ENCODE measurements at regions not wholly inside any gene's neighbourhood (a gene's known extent, or its start where the extent isn't known, plus 50 kb on each side); places are given as distances from the start of the nearest gene placed in this dataset.
"Not testable (repeated sequence)": the region's sequence is repeated elsewhere in the genome, so short reads cannot be mapped to it uniquely, and the experiment has no call there.

DNA sequence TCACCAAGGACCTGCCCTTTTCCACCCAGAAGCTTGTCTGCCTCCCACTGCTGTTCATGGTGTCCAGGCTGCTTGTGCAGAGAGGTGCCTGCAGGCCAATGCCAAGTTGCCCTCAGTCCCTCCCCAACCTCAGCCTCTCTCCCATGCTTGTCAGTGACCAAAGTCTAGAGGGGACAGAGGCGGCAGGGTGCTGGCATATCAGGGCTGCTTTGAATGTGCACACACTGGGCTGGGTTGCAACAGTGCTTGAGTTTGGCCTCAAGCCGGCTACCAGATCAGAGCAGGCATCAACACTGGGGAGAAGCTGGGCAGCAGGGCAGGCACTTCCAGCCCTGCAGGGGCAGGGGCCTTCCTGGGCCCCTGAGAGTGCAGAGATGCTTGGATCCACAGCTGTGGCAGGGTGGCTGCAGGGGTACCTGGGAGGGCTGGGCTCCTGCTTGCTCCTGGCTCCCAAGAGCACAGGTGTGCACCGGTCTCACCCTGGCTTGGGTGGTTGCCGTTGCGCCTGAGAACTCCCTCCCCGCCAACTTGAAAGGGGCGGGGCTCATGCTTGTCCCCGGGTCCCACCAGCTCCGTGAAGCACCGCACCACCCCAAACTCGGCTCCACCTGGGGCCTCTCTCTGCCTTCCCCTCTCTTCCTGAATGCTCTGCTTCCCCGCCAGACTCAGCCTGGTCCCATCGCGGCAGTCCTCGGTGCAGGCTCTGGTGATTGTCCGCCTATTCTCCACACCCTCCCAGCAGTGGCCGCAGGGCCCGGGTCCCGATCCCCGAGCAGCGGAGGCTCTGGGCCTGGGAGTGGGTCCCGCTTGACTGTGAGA, 1681.9 kb upstream of the ADGRL3 start:
- Histone ChIP-seq H3K27ac (ENCODE audit: low read depth in 2 of 2, low read length in 2 of 2) (no peak overlapping the region), H3K27me3 (ENCODE audit: control insufficient read depth in 2 of 2, insufficient read depth in 2 of 2, low read length in 2 of 2) (no peaks in the 10 kb centered on the region), H3K4me3 (ENCODE audit: low read length in 2 of 2) (no peak overlapping the region)

GRCh38 chr4:59525885-59526284, 1674.2 kb upstream of the ADGRL3 start:
- Histone ChIP-seq H3K27me3 (ENCODE audit: control insufficient read depth in 2 of 2, insufficient read depth in 2 of 2, low read length in 2 of 2) (no peaks in the 10 kb centered on the region), H3K9ac (ENCODE audit: low read depth in 1 of 2, low read length in 2 of 2) (no peak overlapping the region), H3K27ac (ENCODE audit: low read depth in 2 of 2, low read length in 2 of 2) (no peak overlapping the region), H3K36me3 (ENCODE audit: control insufficient read depth in 2 of 2, insufficient read depth in 2 of 2, low read length in 2 of 2) (no peaks in the 10 kb centered on the region), H3K9me3 (ENCODE audit: control insufficient read depth in 2 of 2, low read length in 2 of 2) (no peaks in the 10 kb centered on the region), H3K4me3 (ENCODE audit: low read length in 2 of 2) (no peak overlapping the region), H3K4me1 (ENCODE audit: control insufficient read depth in 2 of 2, insufficient read depth in 2 of 2, low read length in 2 of 2) (no peaks in the 10 kb centered on the region)

More for the DNA sequence above, 1681.9 kb upstream of the ADGRL3 start:
- Histone ChIP-seq H3K4me1 (ENCODE audit: control insufficient read depth in 2 of 2, insufficient read depth in 2 of 2, low read length in 2 of 2) (no peaks in the 10 kb centered on the region), H3K9ac (ENCODE audit: low read depth in 1 of 2, low read length in 2 of 2) (no peak overlapping the region), H3K9me3 (ENCODE audit: control insufficient read depth in 2 of 2, low read length in 2 of 2) (no peaks in the 10 kb centered on the region), H3K36me3 (ENCODE audit: control insufficient read depth in 2 of 2, insufficient read depth in 2 of 2, low read length in 2 of 2) (no peaks in the 10 kb centered on the region)

DNA sequence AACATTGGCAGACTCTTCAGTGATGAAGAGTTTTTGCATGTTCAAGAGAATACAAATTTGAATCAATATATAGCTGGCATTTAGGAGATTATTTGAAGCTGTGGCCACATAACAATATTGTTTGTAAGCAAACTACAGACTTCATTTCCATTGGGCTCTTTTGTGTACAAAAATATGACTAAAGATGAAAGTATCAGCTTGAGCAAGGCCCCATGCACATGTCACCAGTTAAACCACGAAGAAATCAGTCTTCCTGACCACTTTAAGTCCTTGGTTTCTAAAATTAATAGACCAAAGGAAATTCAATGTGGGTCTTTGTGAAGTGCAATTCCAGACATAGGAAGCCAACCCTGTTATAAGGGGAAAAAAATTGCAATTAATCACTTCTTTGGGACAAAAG, 1664.6 kb upstream of the ADGRL3 start:
- Histone ChIP-seq H3K9me3 (ENCODE audit: control insufficient read depth in 2 of 2, low read length in 2 of 2) (no peaks in the 10 kb centered on the region), H3K4me1 (ENCODE audit: control insufficient read depth in 2 of 2, insufficient read depth in 2 of 2, low read length in 2 of 2) (no peaks in the 10 kb centered on the region), H3K4me3 (ENCODE audit: low read length in 2 of 2) (no peak overlapping the region), H3K27me3 (ENCODE audit: control insufficient read depth in 2 of 2, insufficient read depth in 2 of 2, low read length in 2 of 2) (no peaks in the 10 kb centered on the region), H3K9ac (ENCODE audit: low read depth in 1 of 2, low read length in 2 of 2) (no peak overlapping the region), H3K36me3 (ENCODE audit: control insufficient read depth in 2 of 2, insufficient read depth in 2 of 2, low read length in 2 of 2) (no peaks in the 10 kb centered on the region), H3K27ac (ENCODE audit: low read depth in 2 of 2, low read length in 2 of 2) (no peak overlapping the region)

DNA sequence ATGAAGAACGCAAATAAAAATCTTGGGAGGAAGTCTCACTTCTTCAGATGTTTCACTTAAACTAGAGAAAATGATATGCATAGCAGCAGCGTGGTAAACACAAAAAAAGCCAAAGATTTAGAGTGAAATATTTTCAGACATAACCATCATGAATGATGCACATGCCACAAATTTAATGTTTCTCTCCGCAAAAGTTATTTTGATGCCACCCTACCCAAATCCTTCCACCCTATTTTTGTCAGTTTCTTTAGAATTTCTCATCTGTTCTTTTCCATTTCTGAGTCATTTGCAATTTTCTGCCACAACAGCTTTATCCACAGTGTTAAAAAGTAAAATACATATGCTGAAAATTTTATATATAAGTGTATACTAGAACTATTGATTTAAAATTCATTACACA, 1663.7 kb upstream of the ADGRL3 start:
- Histone ChIP-seq H3K36me3 (ENCODE audit: control insufficient read depth in 2 of 2, insufficient read depth in 2 of 2, low read length in 2 of 2) (no peaks in the 10 kb centered on the region), H3K27ac (ENCODE audit: low read depth in 2 of 2, low read length in 2 of 2) (no peak overlapping the region), H3K27me3 (ENCODE audit: control insufficient read depth in 2 of 2, insufficient read depth in 2 of 2, low read length in 2 of 2) (no peaks in the 10 kb centered on the region)

GRCh38 chr4:59537246-59537886, 1662.8 kb upstream of the ADGRL3 start:
- Histone ChIP-seq H3K9me3 (ENCODE audit: control insufficient read depth in 2 of 2, low read length in 2 of 2) (no peaks in the 10 kb centered on the region), H3K27me3 (ENCODE audit: control insufficient read depth in 2 of 2, insufficient read depth in 2 of 2, low read length in 2 of 2) (no peaks in the 10 kb centered on the region)

More for the DNA sequence above, 1663.7 kb upstream of the ADGRL3 start:
- Histone ChIP-seq H3K4me1 (ENCODE audit: control insufficient read depth in 2 of 2, insufficient read depth in 2 of 2, low read length in 2 of 2) (no peaks in the 10 kb centered on the region), H3K9me3 (ENCODE audit: control insufficient read depth in 2 of 2, low read length in 2 of 2) (no peaks in the 10 kb centered on the region), H3K9ac (ENCODE audit: low read depth in 1 of 2, low read length in 2 of 2) (no peak overlapping the region), H3K4me3 (ENCODE audit: low read length in 2 of 2) (no peak overlapping the region)

DNA sequence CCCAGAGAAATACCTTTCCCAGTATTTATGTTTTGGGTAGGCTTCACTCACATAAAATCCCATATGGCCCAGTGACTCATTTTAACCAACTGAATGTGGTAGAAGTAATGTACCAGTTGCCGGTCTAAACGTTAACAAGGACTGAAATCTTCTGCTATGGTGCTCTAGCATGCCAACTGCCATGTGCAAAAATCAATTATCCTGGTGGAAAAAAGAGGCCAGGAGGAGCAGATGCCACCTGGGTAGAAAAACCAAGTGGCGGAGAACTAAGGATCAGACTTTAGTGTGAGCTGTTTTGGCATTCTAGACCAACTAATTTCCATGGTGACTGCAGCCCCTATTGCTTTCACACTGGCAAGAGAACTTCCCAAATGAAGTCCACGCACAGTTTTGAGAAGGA, 1660.7 kb upstream of the ADGRL3 start:
- Histone ChIP-seq H3K9ac (ENCODE audit: low read depth in 1 of 2, low read length in 2 of 2) (no peak overlapping the region), H3K27me3 (ENCODE audit: control insufficient read depth in 2 of 2, insufficient read depth in 2 of 2, low read length in 2 of 2) (no peaks in the 10 kb centered on the region)

More at GRCh38 chr4:59537246-59537886, 1662.8 kb upstream of the ADGRL3 start:
- no peak overlapping the region for H3K4me3 ChIP-seq (ENCODE audit: low read length in 2 of 2)
- no peaks in the 10 kb centered on the region for H3K4me1 ChIP-seq (ENCODE audit: control insufficient read depth in 2 of 2, insufficient read depth in 2 of 2, low read length in 2 of 2)
- no peaks in the 10 kb centered on the region for H3K36me3 ChIP-seq (ENCODE audit: control insufficient read depth in 2 of 2, insufficient read depth in 2 of 2, low read length in 2 of 2)
- no peak overlapping the region for H3K27ac ChIP-seq (ENCODE audit: low read depth in 2 of 2, low read length in 2 of 2)
- no peak overlapping the region for H3K9ac ChIP-seq (ENCODE audit: low read depth in 1 of 2, low read length in 2 of 2)

DNA sequence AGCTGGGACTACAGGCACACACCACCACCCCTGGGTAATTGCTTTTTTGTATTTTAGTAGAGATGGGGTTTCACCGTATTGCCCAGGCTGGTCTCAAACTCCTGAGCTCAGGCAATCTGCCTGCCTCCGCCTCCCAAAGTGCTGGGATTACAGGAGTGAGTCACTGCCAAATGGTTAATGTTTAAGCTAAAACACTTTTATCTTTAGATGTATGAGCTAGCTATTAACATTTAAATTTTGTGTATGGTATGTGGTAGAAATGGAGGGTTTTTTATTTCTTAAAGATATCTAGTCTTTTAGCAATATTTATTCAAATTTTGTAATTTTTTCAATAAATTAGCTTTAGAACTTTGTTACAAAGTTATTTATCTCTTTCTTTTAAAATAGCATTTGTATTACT, 1659.8 kb upstream of the ADGRL3 start:
- Histone ChIP-seq H3K27me3 (ENCODE audit: control insufficient read depth in 2 of 2, insufficient read depth in 2 of 2, low read length in 2 of 2) (no peaks in the 10 kb centered on the region), H3K9me3 (ENCODE audit: control insufficient read depth in 2 of 2, low read length in 2 of 2) (no peaks in the 10 kb centered on the region), H3K27ac (ENCODE audit: low read depth in 2 of 2, low read length in 2 of 2) (no peak overlapping the region), H3K4me3 (ENCODE audit: low read length in 2 of 2) (no peak overlapping the region), H3K4me1 (ENCODE audit: control insufficient read depth in 2 of 2, insufficient read depth in 2 of 2, low read length in 2 of 2) (no peaks in the 10 kb centered on the region), H3K9ac (ENCODE audit: low read depth in 1 of 2, low read length in 2 of 2) (no peak overlapping the region), H3K36me3 (ENCODE audit: control insufficient read depth in 2 of 2, insufficient read depth in 2 of 2, low read length in 2 of 2) (no peaks in the 10 kb centered on the region)

More for the DNA sequence above, 1660.7 kb upstream of the ADGRL3 start:
- no peak overlapping the region for H3K4me3 ChIP-seq (ENCODE audit: low read length in 2 of 2)
- no peaks in the 10 kb centered on the region for H3K9me3 ChIP-seq (ENCODE audit: control insufficient read depth in 2 of 2, low read length in 2 of 2)
- H3K27ac ChIP-seq (ENCODE audit: low read depth in 2 of 2, low read length in 2 of 2): no peak overlapping the region
- no peaks in the 10 kb centered on the region for H3K4me1 ChIP-seq (ENCODE audit: control insufficient read depth in 2 of 2, insufficient read depth in 2 of 2, low read length in 2 of 2)
- no peaks in the 10 kb centered on the region for H3K36me3 ChIP-seq (ENCODE audit: control insufficient read depth in 2 of 2, insufficient read depth in 2 of 2, low read length in 2 of 2)

GRCh38 chr4:59553063-59553720, 1646.9 kb upstream of the ADGRL3 start:
- Histone ChIP-seq H3K27me3 (ENCODE audit: control insufficient read depth in 2 of 2, insufficient read depth in 2 of 2, low read length in 2 of 2) (no peaks in the 10 kb centered on the region), H3K4me3 (ENCODE audit: low read length in 2 of 2) (peak overlapping the region in 1 of 2 donors; percentile 30), H3K27ac (ENCODE audit: low read depth in 2 of 2, low read length in 2 of 2) (no peak overlapping the region), H3K9ac (ENCODE audit: low read depth in 1 of 2, low read length in 2 of 2) (no peak overlapping the region), H3K36me3 (ENCODE audit: control insufficient read depth in 2 of 2, insufficient read depth in 2 of 2, low read length in 2 of 2) (no peaks in the 10 kb centered on the region), H3K4me1 (ENCODE audit: control insufficient read depth in 2 of 2, insufficient read depth in 2 of 2, low read length in 2 of 2) (no peaks in the 10 kb centered on the region), H3K9me3 (ENCODE audit: control insufficient read depth in 2 of 2, low read length in 2 of 2) (no peaks in the 10 kb centered on the region)

DNA sequence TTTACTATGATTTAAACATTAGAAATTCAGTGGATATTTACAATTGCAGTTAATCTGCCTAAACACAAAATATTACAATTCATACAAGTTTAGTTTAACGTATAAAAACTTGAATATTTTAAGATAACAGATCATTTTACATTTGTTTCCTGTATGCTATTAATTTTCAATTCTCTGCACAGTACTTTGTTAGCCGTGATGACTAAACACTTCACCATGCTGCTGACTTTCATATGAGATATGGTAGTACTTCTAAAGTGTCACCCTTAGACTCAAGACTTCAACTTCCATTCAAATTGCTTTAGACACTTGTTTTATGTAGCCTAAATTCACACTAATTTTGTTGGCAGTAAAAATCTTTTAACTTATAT, 1646.4 kb upstream of the ADGRL3 start:
- Histone ChIP-seq H3K27ac (ENCODE audit: low read depth in 2 of 2, low read length in 2 of 2) (no peak overlapping the region), H3K4me1 (ENCODE audit: control insufficient read depth in 2 of 2, insufficient read depth in 2 of 2, low read length in 2 of 2) (no peaks in the 10 kb centered on the region)

GRCh38 chr4:59556191-59556590, 1643.9 kb upstream of the ADGRL3 start:
- H3K4me3 ChIP-seq (ENCODE audit: low read length in 2 of 2); H3K9ac ChIP-seq (ENCODE audit: low read depth in 1 of 2, low read length in 2 of 2); H3K27me3 ChIP-seq (ENCODE audit: control insufficient read depth in 2 of 2, insufficient read depth in 2 of 2, low read length in 2 of 2); H3K27ac ChIP-seq (ENCODE audit: low read depth in 2 of 2, low read length in 2 of 2); H3K36me3 ChIP-seq (ENCODE audit: control insufficient read depth in 2 of 2, insufficient read depth in 2 of 2, low read length in 2 of 2); H3K4me1 ChIP-seq (ENCODE audit: control insufficient read depth in 2 of 2, insufficient read depth in 2 of 2, low read length in 2 of 2); H3K9me3 ChIP-seq (ENCODE audit: control insufficient read depth in 2 of 2, low read length in 2 of 2): not testable (repeated sequence)

More for the DNA sequence above, 1646.4 kb upstream of the ADGRL3 start:
- H3K9ac ChIP-seq (ENCODE audit: low read depth in 1 of 2, low read length in 2 of 2): no peak overlapping the region
- H3K9me3 ChIP-seq (ENCODE audit: control insufficient read depth in 2 of 2, low read length in 2 of 2): no peaks in the 10 kb centered on the region
- H3K27me3 ChIP-seq (ENCODE audit: control insufficient read depth in 2 of 2, insufficient read depth in 2 of 2, low read length in 2 of 2): no peaks in the 10 kb centered on the region
- no peaks in the 10 kb centered on the region for H3K36me3 ChIP-seq (ENCODE audit: control insufficient read depth in 2 of 2, insufficient read depth in 2 of 2, low read length in 2 of 2)
- peak overlapping the region in 1 of 2 donors; percentile 30 for H3K4me3 ChIP-seq (ENCODE audit: low read length in 2 of 2)

All from mucosa of rectum (tissue), 2 donors.